Nephron progenitor cell (in vitro differentiated cells): ENCODE measurements at regions not wholly inside any gene's neighbourhood (a gene's known extent, or its start where the extent isn't known, plus 50 kb on each side); places are given as distances from the start of the nearest gene placed in this dataset.

Experiments used
- DNase-seq: peaks from one replicate; pipeline ENCODE4 v3.0.0; 2021
- H3K27ac Mint-ChIP-seq: 2 replicates; pipeline ENCODE4 v1.8.0; 2021; ENCODE audit warnings: mild to moderate bottlenecking, moderate library complexity, mixed read lengths
- H3K27me3 Mint-ChIP-seq: 2 replicates; pipeline ENCODE4 v1.8.0; 2021; ENCODE audit warnings: mild to moderate bottlenecking, low read depth, mixed read lengths; ENCODE audit not compliant: poor library complexity
- H3K36me3 Mint-ChIP-seq: 2 replicates; pipeline ENCODE4 v1.8.0; 2021; ENCODE audit warnings: low read depth, mixed read lengths
- H3K4me1 Mint-ChIP-seq: 2 replicates; pipeline ENCODE4 v1.8.0; 2021; ENCODE audit warnings: mixed read lengths
- H3K4me3 Mint-ChIP-seq: 2 replicates; pipeline ENCODE4 v1.8.0; 2021; ENCODE audit warnings: mild to moderate bottlenecking, moderate library complexity, mixed read lengths
- H3K9me3 Mint-ChIP-seq: 2 replicates; pipeline ENCODE4 v1.8.0; 2021; ENCODE audit warnings: mild to moderate bottlenecking, moderate library complexity, mixed read lengths
- CTCF ChIP-seq: fragments of 200-600 bp; sonication (generic); IDR thresholded peaks from 2 replicates; pipeline ENCODE4 v1.5.0; 2021; ENCODE audit warnings: antibody characterized with exemption

GRCh38 chr7:41777894-41778596 lies 75.2 kb upstream of the INHBA start:
- Mint-ChIP-seq H3K4me1 (no peaks in the 10 kb centered on the region), H3K27ac (no peak overlapping the region), H3K4me3 (no peak overlapping the region), H3K9me3 (no peaks in the 10 kb centered on the region), H3K36me3 (no peaks in the 10 kb centered on the region), H3K27me3 (no peaks in the 10 kb centered on the region)
- DNase-seq = no peak
- no peak for TF ChIP-seq CTCF

GRCh38 chr7:41774966-41775365 lies 72.1 kb upstream of the INHBA start:
- H3K4me1 Mint-ChIP-seq = no peaks in the 10 kb centered on the region
- no peak overlapping the region for H3K27ac Mint-ChIP-seq
- H3K4me3 Mint-ChIP-seq = no peak overlapping the region
- no peak for TF ChIP-seq CTCF
- no peak for DNase-seq
- peaks cover under 1% of the 10 kb centered on the region for H3K9me3 Mint-ChIP-seq
- no peaks in the 10 kb centered on the region for H3K36me3 Mint-ChIP-seq
- no peaks in the 10 kb centered on the region for H3K27me3 Mint-ChIP-seq

- Mint-ChIP-seq H3K9me3 (peaks cover 13% of the 10 kb centered on the region), H3K4me3 (no peak overlapping the region), H3K4me1 (no peaks in the 10 kb centered on the region), H3K36me3 (no peaks in the 10 kb centered on the region), H3K27ac (no peak overlapping the region), H3K27me3 (no peaks in the 10 kb centered on the region)
- TF ChIP-seq CTCF = no peak
- DNase-seq = no peak
Observed at GRCh38 chr7:41773756-41774155, 70.9 kb upstream of the INHBA start.

- DNase-seq = no peak
- Mint-ChIP-seq H3K9me3 (peaks cover 14% of the 10 kb centered on the region), H3K27ac (no peak overlapping the region), H3K27me3 (no peaks in the 10 kb centered on the region), H3K36me3 (no peaks in the 10 kb centered on the region), H3K4me3 (no peak overlapping the region), H3K4me1 (no peaks in the 10 kb centered on the region)
- TF ChIP-seq CTCF = no peak
Observed at GRCh38 chr7:41771717-41772116, 68.8 kb upstream of the INHBA start.

GRCh38 chr7:41769162-41769561 lies 66.3 kb upstream of the INHBA start:
- no peak for DNase-seq
- H3K27me3 Mint-ChIP-seq = no peaks in the 10 kb centered on the region
- H3K27ac Mint-ChIP-seq = no peak overlapping the region
- TF ChIP-seq CTCF = no peak
- H3K4me3 Mint-ChIP-seq = no peak overlapping the region
- H3K36me3 Mint-ChIP-seq = no peaks in the 10 kb centered on the region
- peaks cover 14% of the 10 kb centered on the region for H3K9me3 Mint-ChIP-seq
- no peaks in the 10 kb centered on the region for H3K4me1 Mint-ChIP-seq

- Mint-ChIP-seq H3K36me3 (no peaks in the 10 kb centered on the region), H3K4me1 (no peaks in the 10 kb centered on the region), H3K27me3 (no peaks in the 10 kb centered on the region), H3K27ac (no peak overlapping the region), H3K4me3 (no peak overlapping the region), H3K9me3 (peaks cover 25% of the 10 kb centered on the region)
- DNase-seq = no peak
- no peak for TF ChIP-seq CTCF
Observed at GRCh38 chr7:41763626-41764025, 60.7 kb upstream of the INHBA start.
